ENCODE measurements at regions not wholly inside any gene's neighbourhood (a gene's known extent, or its start where the extent isn't known, plus 50 kb on each side); places are given as distances from the start of the nearest gene placed in this dataset.

DNA sequence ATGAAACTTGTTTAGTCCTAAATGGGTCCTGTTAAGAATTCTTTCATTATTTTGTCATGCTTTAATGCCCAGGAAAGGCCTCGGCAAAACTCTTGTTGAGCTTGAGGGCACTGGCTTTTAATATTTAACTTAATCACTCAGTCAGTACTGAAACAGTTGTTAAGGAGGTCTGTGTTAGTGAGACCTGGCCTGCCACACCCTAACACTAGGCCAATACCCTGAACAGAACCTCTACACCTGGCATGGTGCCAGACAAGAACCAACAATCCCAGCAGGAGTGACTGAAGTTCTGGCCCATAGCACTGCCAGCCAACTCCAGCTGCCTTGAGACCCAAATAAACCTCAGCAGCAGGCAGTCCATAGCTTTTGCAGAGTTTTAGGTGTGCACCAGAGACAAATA lies 85.7 kb upstream of the ITM2A start:
- Mint-ChIP-seq H3K4me1 (ENCODE audit: low read depth) (no peaks in the 10 kb centered on the region), H3K27me3 (ENCODE audit: insufficient read depth) (no peaks in the 10 kb centered on the region), H3K9me3 (no peaks in the 10 kb centered on the region), H3K4me3 (no peak overlapping the region), H3K27ac (no peak overlapping the region), H3K36me3 (ENCODE audit: low read depth) (no peaks in the 10 kb centered on the region)
- TF ChIP-seq, protein P1, sequence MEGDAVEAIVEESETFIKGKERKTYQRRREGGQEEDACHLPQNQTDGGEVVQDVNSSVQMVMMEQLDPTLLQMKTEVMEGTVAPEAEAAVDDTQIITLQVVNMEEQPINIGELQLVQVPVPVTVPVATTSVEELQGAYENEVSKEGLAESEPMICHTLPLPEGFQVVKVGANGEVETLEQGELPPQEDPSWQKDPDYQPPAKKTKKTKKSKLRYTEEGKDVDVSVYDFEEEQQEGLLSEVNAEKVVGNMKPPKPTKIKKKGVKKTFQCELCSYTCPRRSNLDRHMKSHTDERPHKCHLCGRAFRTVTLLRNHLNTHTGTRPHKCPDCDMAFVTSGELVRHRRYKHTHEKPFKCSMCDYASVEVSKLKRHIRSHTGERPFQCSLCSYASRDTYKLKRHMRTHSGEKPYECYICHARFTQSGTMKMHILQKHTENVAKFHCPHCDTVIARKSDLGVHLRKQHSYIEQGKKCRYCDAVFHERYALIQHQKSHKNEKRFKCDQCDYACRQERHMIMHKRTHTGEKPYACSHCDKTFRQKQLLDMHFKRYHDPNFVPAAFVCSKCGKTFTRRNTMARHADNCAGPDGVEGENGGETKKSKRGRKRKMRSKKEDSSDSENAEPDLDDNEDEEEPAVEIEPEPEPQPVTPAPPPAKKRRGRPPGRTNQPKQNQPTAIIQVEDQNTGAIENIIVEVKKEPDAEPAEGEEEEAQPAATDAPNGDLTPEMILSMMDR (IDR thresholded peaks at IDR 0.05): no peak
- DNase-seq: no peak

DNA sequence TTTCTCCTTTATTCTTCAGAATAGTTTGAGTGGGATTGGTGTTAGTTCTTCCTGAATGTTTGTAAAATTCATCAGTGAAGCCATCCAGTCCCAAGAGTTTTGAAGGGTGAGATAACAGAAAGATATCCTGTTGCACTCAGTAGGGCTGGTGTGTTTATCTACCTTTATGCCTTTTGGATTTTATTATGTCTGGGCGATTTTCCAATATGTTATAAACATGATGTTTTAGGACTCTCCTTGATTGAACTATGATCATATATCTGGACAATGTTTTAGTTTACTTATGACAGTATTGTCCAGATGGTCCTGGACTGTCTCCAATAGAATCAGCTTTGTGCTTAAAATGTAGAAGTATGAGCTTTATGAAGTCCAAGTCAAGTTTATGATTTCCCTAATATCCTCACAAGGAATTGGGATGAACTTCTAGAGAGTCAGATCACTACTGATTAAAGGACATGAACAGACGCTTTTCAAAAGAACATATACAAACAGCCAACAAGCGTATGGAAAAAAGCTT lies 77.6 kb upstream of the ITM2A start:
- H3K4me1 Mint-ChIP-seq (ENCODE audit: low read depth): no peaks in the 10 kb centered on the region
- H3K27ac Mint-ChIP-seq: no peak overlapping the region
- DNase-seq: no peak
- H3K9me3 Mint-ChIP-seq: no peaks in the 10 kb centered on the region
- H3K36me3 Mint-ChIP-seq (ENCODE audit: low read depth): no peaks in the 10 kb centered on the region
- no peaks in the 10 kb centered on the region for H3K27me3 Mint-ChIP-seq (ENCODE audit: insufficient read depth)
- no peak overlapping the region for H3K4me3 Mint-ChIP-seq
- TF ChIP-seq, protein P1 (IDR thresholded peaks at IDR 0.05): no peak

DNA sequence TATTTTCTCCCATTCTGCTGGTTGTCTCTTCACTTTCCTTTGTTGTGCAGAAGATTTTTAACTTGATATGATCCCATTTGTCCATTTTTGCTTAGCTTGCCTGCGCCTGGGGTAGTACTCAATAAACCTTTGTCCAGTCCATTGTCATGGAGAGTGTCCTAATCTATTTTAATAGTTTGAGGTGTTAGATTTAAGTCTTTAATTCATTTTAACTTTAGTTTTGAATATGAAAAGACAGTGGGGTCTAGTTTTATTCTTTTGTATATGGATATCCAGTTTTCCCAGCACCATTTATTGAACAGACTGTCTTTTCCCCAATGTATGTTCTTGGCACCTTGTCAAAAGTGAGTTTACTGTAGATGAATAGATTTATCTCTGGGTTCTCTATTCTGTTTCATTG lies 76.0 kb upstream of the ITM2A start:
- DNase-seq: no peak
- Mint-ChIP-seq H3K9me3 (no peaks in the 10 kb centered on the region), H3K27ac (no peak overlapping the region), H3K36me3 (ENCODE audit: low read depth) (no peaks in the 10 kb centered on the region), H3K4me3 (no peak overlapping the region), H3K27me3 (ENCODE audit: insufficient read depth) (no peaks in the 10 kb centered on the region), H3K4me1 (ENCODE audit: low read depth) (no peaks in the 10 kb centered on the region)
- TF ChIP-seq, protein P1 (IDR thresholded peaks at IDR 0.05): no peak

DNA sequence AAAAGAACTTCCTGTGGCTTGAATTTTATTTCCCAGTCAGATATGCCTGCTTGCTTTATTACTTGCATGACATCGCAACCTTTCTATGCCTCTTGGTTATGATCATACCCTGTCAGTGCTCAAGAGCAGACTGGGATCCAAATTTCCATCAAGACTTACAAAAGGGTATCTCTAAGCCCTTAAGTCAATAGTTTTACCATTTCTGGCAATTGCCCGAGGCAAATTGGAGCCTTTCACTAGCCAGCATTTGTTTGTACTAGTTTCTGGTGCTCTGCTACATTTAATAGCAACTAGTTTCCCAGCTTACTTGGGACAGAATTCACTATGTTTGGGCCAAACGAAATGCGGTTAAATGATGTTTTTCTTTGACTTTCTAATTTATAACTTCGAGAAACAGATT lies 73.2 kb upstream of the ITM2A start:
- no peaks in the 10 kb centered on the region for H3K4me1 Mint-ChIP-seq (ENCODE audit: low read depth)
- no peak overlapping the region for H3K4me3 Mint-ChIP-seq
- no peaks in the 10 kb centered on the region for H3K36me3 Mint-ChIP-seq (ENCODE audit: low read depth)
- no peak overlapping the region for H3K27ac Mint-ChIP-seq
- TF ChIP-seq, protein P1 (IDR thresholded peaks at IDR 0.05): no peak
- DNase-seq: no peak
- H3K9me3 Mint-ChIP-seq: peaks cover under 1% of the 10 kb centered on the region; the same call in 1 of the 2 replicates
- H3K27me3 Mint-ChIP-seq (ENCODE audit: insufficient read depth): no peaks in the 10 kb centered on the region

All from HFFc6 (cell line).